ENCODE measurements at regions not wholly inside any gene's neighbourhood (a gene's known extent, or its start where the extent isn't known, plus 50 kb on each side); places are given as distances from the start of the nearest gene placed in this dataset.

DNA sequence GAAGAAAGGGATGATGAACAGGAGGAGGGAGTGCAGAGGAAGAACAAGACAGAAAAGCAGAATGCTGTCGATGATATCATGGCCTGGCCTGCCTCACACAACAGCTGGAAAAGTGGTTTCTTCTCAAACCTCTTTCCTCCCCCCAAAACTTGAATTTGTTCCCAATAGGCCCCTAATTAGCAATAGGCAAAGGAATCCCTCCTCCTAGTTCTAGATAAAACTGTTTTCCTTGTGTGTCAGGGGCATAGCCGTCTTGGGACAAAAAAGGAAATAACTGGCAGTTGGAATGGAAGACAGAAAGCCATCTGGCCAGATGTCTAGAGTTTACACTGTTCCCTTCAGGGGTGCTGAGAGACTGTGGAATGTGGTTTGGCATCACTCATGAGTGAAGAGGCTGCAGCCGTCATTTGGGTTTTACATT lies 177.8 kb upstream of the C1QTNF7 start:
- POLR2A ChIA-PET, result no interaction called here
- TF ChIP-seq EZH2phosphoT487 (IDR thresholded peaks at IDR 0.05; ENCODE audit: borderline replicate concordance, low read depth, low read length), result no peak
- TF ChIP-seq, protein P1, sequence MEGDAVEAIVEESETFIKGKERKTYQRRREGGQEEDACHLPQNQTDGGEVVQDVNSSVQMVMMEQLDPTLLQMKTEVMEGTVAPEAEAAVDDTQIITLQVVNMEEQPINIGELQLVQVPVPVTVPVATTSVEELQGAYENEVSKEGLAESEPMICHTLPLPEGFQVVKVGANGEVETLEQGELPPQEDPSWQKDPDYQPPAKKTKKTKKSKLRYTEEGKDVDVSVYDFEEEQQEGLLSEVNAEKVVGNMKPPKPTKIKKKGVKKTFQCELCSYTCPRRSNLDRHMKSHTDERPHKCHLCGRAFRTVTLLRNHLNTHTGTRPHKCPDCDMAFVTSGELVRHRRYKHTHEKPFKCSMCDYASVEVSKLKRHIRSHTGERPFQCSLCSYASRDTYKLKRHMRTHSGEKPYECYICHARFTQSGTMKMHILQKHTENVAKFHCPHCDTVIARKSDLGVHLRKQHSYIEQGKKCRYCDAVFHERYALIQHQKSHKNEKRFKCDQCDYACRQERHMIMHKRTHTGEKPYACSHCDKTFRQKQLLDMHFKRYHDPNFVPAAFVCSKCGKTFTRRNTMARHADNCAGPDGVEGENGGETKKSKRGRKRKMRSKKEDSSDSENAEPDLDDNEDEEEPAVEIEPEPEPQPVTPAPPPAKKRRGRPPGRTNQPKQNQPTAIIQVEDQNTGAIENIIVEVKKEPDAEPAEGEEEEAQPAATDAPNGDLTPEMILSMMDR (conservative IDR thresholded peaks at IDR 0.05; ENCODE audit: low read length), result no peak

DNA sequence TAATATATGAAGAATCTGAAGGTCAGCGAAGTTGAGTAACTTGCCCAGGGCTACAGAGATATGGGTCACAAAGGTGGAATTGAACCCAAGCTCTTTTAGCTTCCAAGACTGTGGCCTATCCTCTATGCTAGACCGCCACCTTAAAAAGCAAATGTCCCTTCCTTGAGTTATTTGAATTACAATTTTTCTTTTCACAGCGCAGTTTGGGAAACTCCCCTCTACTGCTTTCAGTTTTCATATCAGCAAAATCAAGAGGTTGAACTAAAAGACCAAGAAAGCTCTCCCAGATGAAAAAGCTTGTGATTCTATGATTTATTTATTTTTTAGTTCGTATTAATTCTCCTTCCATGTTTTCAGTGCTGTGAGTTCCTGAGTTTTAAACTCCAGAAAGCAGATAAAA lies 174.5 kb upstream of the C1QTNF7 start:
- Histone ChIP-seq H3K4me3 (ENCODE audit: low read depth, low read length, poor library complexity, severe bottlenecking) (no peak overlapping the region), H3K9me2 (ENCODE audit: insufficient read depth, low read length) (no peaks in the 10 kb centered on the region), H3K4me1 (ENCODE audit: insufficient read depth, low read length, poor library complexity, severe bottlenecking) (no peaks in the 10 kb centered on the region), H4K20me1 (ENCODE audit: insufficient read depth, low read length) (no peaks in the 10 kb centered on the region), H3K79me2 (ENCODE audit: insufficient read depth, low read depth, low read length) (no peaks in the 10 kb centered on the region), H3K4me2 (ENCODE audit: low read length) (no peak overlapping the region), H3K27ac (ENCODE audit: low read depth, low read length, poor library complexity, severe bottlenecking) (no peak overlapping the region), H2AFZ (ENCODE audit: low read length) (no peak overlapping the region), H3K36me3 (ENCODE audit: insufficient read depth, low read length) (no peaks in the 10 kb centered on the region), H3K9me3 (ENCODE audit: low read length) (no peaks in the 10 kb centered on the region)
- TF ChIP-seq, protein P1 (conservative IDR thresholded peaks at IDR 0.05; ENCODE audit: low read length), result no peak
- no peak for TF ChIP-seq EZH2phosphoT487 (IDR thresholded peaks at IDR 0.05; ENCODE audit: borderline replicate concordance, low read depth, low read length)
- ChIA-PET POLR2A (interaction anchor here (0.6 to 1.2 kb wide), 4 partner anchors 18 to 1445 kb away, joined by 3 to 5 read pairs (median 4); no protein-coding TSS in a partner anchor), CTCF (ENCODE audit: unreplicated experiment) (no interaction called here)
- intact Hi-C loops (cut with micrococcal nuclease; ENCODE audit: unreplicated experiment), result no loop called here
- no TSS peak for BruUV-seq (replicated peaks)
- no peak for DNase-seq (ENCODE audit: low spot score)

More for the DNA sequence above, 177.8 kb upstream of the C1QTNF7 start:
- H2AFZ ChIP-seq (ENCODE audit: low read length), result no peak overlapping the region
- H3K4me3 ChIP-seq (ENCODE audit: low read depth, low read length, poor library complexity, severe bottlenecking), result no peak overlapping the region
- no peaks in the 10 kb centered on the region for H3K4me1 ChIP-seq (ENCODE audit: insufficient read depth, low read length, poor library complexity, severe bottlenecking)
- no peaks in the 10 kb centered on the region for H3K79me2 ChIP-seq (ENCODE audit: insufficient read depth, low read depth, low read length)
- H3K27ac ChIP-seq (ENCODE audit: low read depth, low read length, poor library complexity, severe bottlenecking), result no peak overlapping the region
- DNase-seq (ENCODE audit: low spot score), result no peak
- H3K9me3 ChIP-seq (ENCODE audit: low read length), result no peaks in the 10 kb centered on the region
- H4K20me1 ChIP-seq (ENCODE audit: insufficient read depth, low read length), result no peaks in the 10 kb centered on the region
- CTCF ChIA-PET (ENCODE audit: unreplicated experiment), result no interaction called here
- no TSS peak for BruUV-seq (replicated peaks)
- H3K4me2 ChIP-seq (ENCODE audit: low read length), result no peak overlapping the region
- no peaks in the 10 kb centered on the region for H3K36me3 ChIP-seq (ENCODE audit: insufficient read depth, low read length)
- no peaks in the 10 kb centered on the region for H3K9me2 ChIP-seq (ENCODE audit: insufficient read depth, low read length)
- intact Hi-C loops (cut with micrococcal nuclease; ENCODE audit: unreplicated experiment), result no loop called here

DNA sequence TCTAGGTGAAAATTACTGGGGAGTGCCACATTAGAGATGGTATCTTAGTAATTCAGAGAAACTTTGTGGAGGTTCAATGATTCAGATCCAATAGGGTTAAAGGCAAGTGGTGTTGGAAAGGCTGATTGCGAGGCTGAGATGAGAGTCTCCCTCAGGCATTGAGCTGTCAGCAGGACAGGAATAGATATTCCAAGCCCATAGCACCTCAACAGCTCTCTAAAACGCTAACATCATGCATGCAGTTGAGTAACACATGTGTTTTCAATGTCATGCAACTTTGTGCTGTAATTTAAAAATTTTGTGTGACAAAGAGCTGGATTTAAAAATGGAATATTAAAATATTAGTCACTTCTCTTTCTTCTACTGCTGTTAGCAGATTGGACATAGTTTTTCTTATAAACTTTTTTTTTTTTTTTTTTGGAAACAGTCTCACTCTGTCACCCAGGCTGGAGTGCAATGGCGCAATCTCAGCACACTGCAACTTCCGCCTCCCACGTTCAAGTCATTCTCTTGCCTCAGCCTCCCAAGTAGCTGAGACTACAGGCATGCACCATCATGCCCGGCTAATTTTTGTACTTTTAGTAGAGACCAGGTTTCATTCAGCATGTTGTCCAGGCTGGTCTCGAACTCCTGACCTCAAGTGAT lies 173.5 kb upstream of the C1QTNF7 start:
- no peak for TF ChIP-seq EZH2phosphoT487 (IDR thresholded peaks at IDR 0.05; ENCODE audit: borderline replicate concordance, low read depth, low read length)
- TF ChIP-seq, protein P1 (conservative IDR thresholded peaks at IDR 0.05; ENCODE audit: low read length), result no peak
- Histone ChIP-seq H3K79me2 (ENCODE audit: insufficient read depth, low read depth, low read length) (no peaks in the 10 kb centered on the region), H3K4me2 (ENCODE audit: low read length) (no peak overlapping the region), H3K4me1 (ENCODE audit: insufficient read depth, low read length, poor library complexity, severe bottlenecking) (no peaks in the 10 kb centered on the region), H3K9me3 (ENCODE audit: low read length) (no peaks in the 10 kb centered on the region), H3K4me3 (ENCODE audit: low read depth, low read length, poor library complexity, severe bottlenecking) (no peak overlapping the region), H3K27ac (ENCODE audit: low read depth, low read length, poor library complexity, severe bottlenecking) (no peak overlapping the region), H3K9me2 (ENCODE audit: insufficient read depth, low read length) (no peaks in the 10 kb centered on the region), H2AFZ (ENCODE audit: low read length) (no peak overlapping the region), H3K36me3 (ENCODE audit: insufficient read depth, low read length) (no peaks in the 10 kb centered on the region), H4K20me1 (ENCODE audit: insufficient read depth, low read length) (no peaks in the 10 kb centered on the region)
- ChIA-PET POLR2A (interaction anchor here (0.6 to 1.0 kb wide), 5 partner anchors 15 to 1446 kb away, joined by 3 to 4 read pairs (median 3); no protein-coding TSS in a partner anchor), CTCF (ENCODE audit: unreplicated experiment) (no interaction called here)
- no peak for DNase-seq (ENCODE audit: low spot score)
- intact Hi-C loops (cut with micrococcal nuclease; ENCODE audit: unreplicated experiment), result no loop called here
- BruUV-seq (replicated peaks), result no TSS peak

All from OCI-LY7 (cell line).